H1 (cell line): ENCODE measurements at regions not wholly inside any gene's neighbourhood (a gene's known extent, or its start where the extent isn't known, plus 50 kb on each side); places are given as distances from the start of the nearest gene placed in this dataset.
"Not testable (repeated sequence)": the region's sequence is repeated elsewhere in the genome, so short reads cannot be mapped to it uniquely, and the experiment has no call there.

ENCODE experiments used
- CTCF ChIA-PET: fragments of 300-600 bp; sonication (Branson Sonifier 250); formaldehyde crosslinking; loops from one replicate; lab custom pipeline; 2021; ENCODE audit not compliant: partially characterized antibody; lab: Charles Lee
- POLR2A ChIA-PET: fragments of 300-600 bp; sonication (Branson Sonifier 250); formaldehyde crosslinking; loops from one replicate; lab custom pipeline; 2021; ENCODE audit warnings: inconsistent platforms; ENCODE audit not compliant: partially characterized antibody; lab: Charles Lee
- DNase-seq, 2 experiments: peaks; one replicate each; pipeline versions ENCODE4 v3.0.0 to v3.0.0-alpha.2; 2010 to 2022; ENCODE audit warnings: low spot score in 2 of 2, low read depth in 1 of 2, mixed read lengths in 1 of 2
- FAIRE-seq: peaks from 2 replicates; lab custom pipeline; 2011; peaks lifted over from hg19 to GRCh38; lab: Jason Lieb, UNC
- H2AFZ ChIP-seq: 2 replicates; pipeline ENCODE4 v1.8.1; 2012; ENCODE audit warnings: low read length, inconsistent platforms
- H2AK5ac ChIP-seq: 2 replicates; pipeline ENCODE4 v1.6.1; 2013; ENCODE audit warnings: low read depth, low read length
- H2BK120ac ChIP-seq: replicated peaks from 2 replicates; pipeline ENCODE3; 2013; ENCODE audit warnings: low read depth, low read length, inconsistent platforms
- H2BK12ac ChIP-seq: 2 replicates; pipeline ENCODE4 v1.6.1; 2013; ENCODE audit warnings: low read depth, low read length
- H2BK15ac ChIP-seq: 2 replicates; pipeline ENCODE4 v1.6.1; 2013; ENCODE audit warnings: low read length
- H2BK20ac ChIP-seq: 2 replicates; pipeline ENCODE4 v1.6.1; 2013; ENCODE audit warnings: low read length
- H2BK5ac ChIP-seq: 2 replicates; pipeline ENCODE4 v1.6.1; 2013; ENCODE audit warnings: low read depth, low read length
- H3K14ac ChIP-seq: 2 replicates; pipeline ENCODE4 v1.6.1; 2013; ENCODE audit warnings: inconsistent platforms; ENCODE audit not compliant: insufficient read length
- H3K18ac ChIP-seq: 2 replicates; pipeline ENCODE4 v1.6.1; 2013; ENCODE audit warnings: low read length; ENCODE audit errors: extremely low read depth
- H3K23ac ChIP-seq: 2 replicates; pipeline ENCODE4 v1.6.1; 2013; ENCODE audit warnings: inconsistent platforms; ENCODE audit not compliant: insufficient read length
- H3K23me2 ChIP-seq: 2 replicates; pipeline ENCODE4 v1.6.1; 2013; ENCODE audit warnings: low read depth, low read length
- H3K27ac ChIP-seq: 2 replicates; pipeline ENCODE4 v1.6.1; 2011; ENCODE audit warnings: low read depth, low read length, inconsistent platforms
- H3K27me3 ChIP-seq, 4 experiments: replicated peaks in 1 of 4; 1 replicate in 1 of 4; 2 replicates in 3 of 4; pipeline versions ENCODE4 v1.6.1 to v1.8.1; 2011 to 2013; ENCODE audit warnings: low read length in 3 of 4, mild to moderate bottlenecking in 3 of 4, inconsistent platforms in 2 of 4, mixed read lengths in 2 of 4, moderate library complexity in 1 of 4; ENCODE audit not compliant: control insufficient read depth in 3 of 4, insufficient read depth in 3 of 4; ENCODE audit errors: extremely low read depth in 1 of 4
- H3K36me3 ChIP-seq, 4 experiments: 2 replicates each; pipeline versions ENCODE4 v1.6.1 to v1.8.1; 2011 to 2013; ENCODE audit warnings: mild to moderate bottlenecking in 4 of 4, low read length in 3 of 4, moderate library complexity in 2 of 4, control low read depth in 1 of 4, inconsistent platforms in 1 of 4; ENCODE audit not compliant: insufficient read depth in 4 of 4, control insufficient read depth in 2 of 4
- H3K4ac ChIP-seq: replicated peaks from 2 replicates; pipeline ENCODE3; 2013; ENCODE audit warnings: low read length, low read depth, mixed read lengths, inconsistent platforms; ENCODE audit not compliant: insufficient read length
- H3K4me1 ChIP-seq, 4 experiments: replicated peaks in 1 of 4; 1 replicate in 1 of 4; 2 replicates in 3 of 4; pipeline versions ENCODE4 v1.6.1 to v1.8.1; 2011 to 2013; ENCODE audit warnings: low read length in 3 of 4, inconsistent platforms in 2 of 4, mixed read lengths in 1 of 4; ENCODE audit not compliant: insufficient read depth in 4 of 4, control insufficient read depth in 3 of 4
- H3K4me2 ChIP-seq, 2 experiments: 2 replicates each; pipeline versions ENCODE4 v1.6.1 to v1.8.1; 2011 to 2013; ENCODE audit warnings: low read depth in 2 of 2, low read length in 2 of 2, control low read depth in 1 of 2, inconsistent platforms in 1 of 2, mild to moderate bottlenecking in 1 of 2; ENCODE audit not compliant: insufficient read depth in 1 of 2
- H3K4me3 ChIP-seq, 4 experiments: fragments of 200-600, 300-600 bp in 1 of 4; sonication (generic), shearing (Covaris generic), sonication (Bioruptor Twin) in 1 of 4; 2 replicates each; pipeline versions ENCODE4 v1.5.1 to v1.8.1; 2011 to 2016; ENCODE audit warnings: low read length in 4 of 4, low read depth in 3 of 4, control low read depth in 2 of 4, inconsistent platforms in 2 of 4, mild to moderate bottlenecking in 2 of 4, mixed read lengths in 1 of 4, moderate library complexity in 1 of 4; ENCODE audit not compliant: insufficient read depth in 2 of 4; ENCODE audit errors: extremely low read depth in 1 of 4
- H3K56ac ChIP-seq: replicated peaks from 2 replicates; pipeline ENCODE3; 2013; ENCODE audit warnings: low read depth, mild to moderate bottlenecking, mixed read lengths, low read length, inconsistent platforms; ENCODE audit not compliant: insufficient read length
- H3K79me1 ChIP-seq: 2 replicates; pipeline ENCODE4 v1.6.1; 2013; ENCODE audit warnings: low read depth, low read length, control low read depth
- H3K79me2 ChIP-seq, 2 experiments: 2 replicates each; pipeline versions ENCODE4 v1.6.1 to v1.8.1; 2012 to 2013; ENCODE audit warnings: low read length in 2 of 2, mild to moderate bottlenecking in 2 of 2, inconsistent platforms in 1 of 2; ENCODE audit not compliant: insufficient read depth in 2 of 2, control insufficient read depth in 1 of 2
- H3K9ac ChIP-seq, 4 experiments: replicated peaks in 1 of 4; 1 replicate in 1 of 4; 2 replicates in 3 of 4; pipeline versions ENCODE4 v1.6.1 to v1.8.1; 2011 to 2013; ENCODE audit warnings: low read depth in 3 of 4, low read length in 3 of 4, control low read depth in 2 of 4, mild to moderate bottlenecking in 2 of 4, moderate library complexity in 2 of 4, inconsistent platforms in 1 of 4; ENCODE audit errors: extremely low read depth in 1 of 4
- H3K9me3 ChIP-seq, 2 experiments: 2 replicates each; pipeline versions ENCODE4 v1.6.1 to v1.8.1; 2012 to 2013; ENCODE audit warnings: mild to moderate bottlenecking in 2 of 2, moderate library complexity in 2 of 2, control low read depth in 1 of 2, inconsistent platforms in 1 of 2, low read depth in 1 of 2, low read length in 1 of 2, mixed read lengths in 1 of 2; ENCODE audit not compliant: insufficient read depth in 2 of 2
- H4K20me1 ChIP-seq, 2 experiments: replicated peaks in 1 of 2; 2 replicates each; pipeline versions ENCODE3 to v1.8.1; 2011 to 2013; ENCODE audit warnings: inconsistent platforms in 2 of 2, low read length in 2 of 2, mild to moderate bottlenecking in 1 of 2; ENCODE audit not compliant: insufficient read depth in 2 of 2, control insufficient read depth in 1 of 2
- H4K5ac ChIP-seq: 2 replicates; pipeline ENCODE4 v1.6.1; 2013; ENCODE audit warnings: low read length, low read depth, mixed read lengths, inconsistent platforms; ENCODE audit not compliant: insufficient read length
- H4K8ac ChIP-seq: 2 replicates; pipeline ENCODE4 v1.8.0; 2013; ENCODE audit warnings: mild to moderate bottlenecking, moderate library complexity, low read length, inconsistent platforms; ENCODE audit not compliant: insufficient read depth; ENCODE audit errors: extremely low read depth
- H4K91ac ChIP-seq: replicated peaks from 2 replicates; pipeline ENCODE3; 2013; ENCODE audit warnings: low read length, mixed read lengths, inconsistent platforms; ENCODE audit not compliant: insufficient read length
- WGBS, 2 experiments: shearing (Covaris generic) in 1 of 2; methylation state at CpG; one replicate each; pipeline versions ENCODE4 v1.1.6 to v1.1.7; 2013 to 2015; ENCODE audit warnings: low lambda C conversion rate in 2 of 2, mixed read lengths in 2 of 2, inconsistent platforms in 1 of 2, low coverage in 1 of 2, missing lambda C conversion rate in 1 of 2; ENCODE audit not compliant: insufficient replicate concordance in 2 of 2, insufficient coverage in 1 of 2, insufficient read length in 1 of 2; ENCODE audit errors: extremely low coverage in 1 of 2, missing lambda C conversion rate in 1 of 2; 5-methylcytosine and 5-hydroxymethylcytosine counted together

GRCh38 chr7:17582696-17583095 lies 284.2 kb downstream of the AHR start:
- H4K8ac ChIP-seq, H4K91ac ChIP-seq, H3K18ac ChIP-seq, H3K9me3 ChIP-seq, H2BK5ac ChIP-seq, POLR2A ChIA-PET, H3K4me1 ChIP-seq, H2BK120ac ChIP-seq, H3K27ac ChIP-seq, H3K4me2 ChIP-seq, H2AK5ac ChIP-seq, H3K4ac ChIP-seq, FAIRE-seq, H4K20me1 ChIP-seq, H3K23me2 ChIP-seq, H3K14ac ChIP-seq, H4K5ac ChIP-seq, H3K4me3 ChIP-seq, H2BK15ac ChIP-seq, H3K79me2 ChIP-seq, H3K56ac ChIP-seq, H3K27me3 ChIP-seq, H2BK20ac ChIP-seq, H2AFZ ChIP-seq, DNase-seq, H2BK12ac ChIP-seq, H3K9ac ChIP-seq, H3K79me1 ChIP-seq, H3K36me3 ChIP-seq, H3K23ac ChIP-seq: not testable (repeated sequence)
- WGBS, 2 experiments, result 100% methylated on average over 2 of the region's 2 CpGs; no CpG with 5 or more reads in 1 of the 2 experiments
- CTCF ChIA-PET, result interaction anchor here (0.7 kb wide), 1 partner anchor 1834 kb away, joined by 3 read pairs; no protein-coding TSS in a partner anchor
